GM23338 (cell line): ENCODE measurements at regions not wholly inside any gene's neighbourhood (a gene's known extent, or its start where the extent isn't known, plus 50 kb on each side); places are given as distances from the start of the nearest gene placed in this dataset.

Experiments
- ATAC-seq: fragments of 200-7000 bp; cut with Tn5 transposase; 3 replicates; pipeline ENCODE4 v1.9.1; 2020
- DNase-seq: peaks from one replicate; pipeline ENCODE4 v3.0.0-alpha.2; 2015; ENCODE audit warnings: low spot score
- H2AFZ ChIP-seq: fragments of 200-600 bp; sonication (generic); 2 replicates; pipeline ENCODE4 v1.8.0; 2016; ENCODE audit warnings: antibody characterized with exemption, mild to moderate bottlenecking, moderate library complexity
- H3F3A ChIP-seq: fragments of 200-600 bp; sonication (generic); replicated peaks from 2 replicates; pipeline ENCODE4 v1.8.0; 2017; ENCODE audit warnings: antibody characterized with exemption, mixed run types, low read depth
- H3K27ac ChIP-seq: fragments of 200-600 bp; sonication (generic); 2 replicates; pipeline ENCODE4 v1.6.1; 2016; ENCODE audit warnings: low read depth
- H3K27me3 ChIP-seq: fragments of 200-600 bp; sonication (generic); 2 replicates; pipeline ENCODE4 v1.8.0; 2016; ENCODE audit warnings: mild to moderate bottlenecking, mixed run types, moderate library complexity; ENCODE audit not compliant: insufficient read depth
- H3K36me3 ChIP-seq: fragments of 200-600 bp; sonication (generic); 2 replicates; pipeline ENCODE4 v1.8.0; 2016; ENCODE audit warnings: mild to moderate bottlenecking; ENCODE audit not compliant: insufficient read depth
- H3K4me1 ChIP-seq: fragments of 200-600 bp; sonication (generic); 2 replicates; pipeline ENCODE4 v1.8.0; 2016; ENCODE audit warnings: mild to moderate bottlenecking, moderate library complexity; ENCODE audit not compliant: insufficient read depth
- H3K4me2 ChIP-seq: fragments of 200-600 bp; sonication (generic); 2 replicates; pipeline ENCODE4 v1.7.1; 2017; ENCODE audit warnings: mixed run types
- H3K4me3 ChIP-seq: fragments of 200-600 bp; sonication (generic); 2 replicates; pipeline ENCODE4 v1.6.1; 2016; ENCODE audit warnings: mixed run types
- H3K79me2 ChIP-seq: fragments of 200-600 bp; sonication (generic); replicated peaks from 2 replicates; pipeline ENCODE4 v1.8.0; 2017; ENCODE audit warnings: mild to moderate bottlenecking; ENCODE audit not compliant: insufficient read depth
- H3K9me2 ChIP-seq: fragments of 200-600 bp; sonication (generic); 2 replicates; pipeline ENCODE4 v1.8.0; 2017; ENCODE audit not compliant: insufficient read depth
- H4K20me1 ChIP-seq: fragments of 200-600 bp; sonication (generic); replicated peaks from 2 replicates; pipeline ENCODE4 v1.8.0; 2017; ENCODE audit warnings: mild to moderate bottlenecking; ENCODE audit not compliant: insufficient read depth
- H3K27ac Mint-ChIP-seq: 2 replicates; pipeline ENCODE4 v1.8.0; 2020; ENCODE audit warnings: inconsistent platforms, mild to moderate bottlenecking, moderate library complexity, mixed read lengths
- H3K27me3 Mint-ChIP-seq: 3 replicates; pipeline ENCODE4 v1.8.0; 2022; ENCODE audit warnings: low read depth, mild to moderate bottlenecking, moderate library complexity, mixed read lengths, inconsistent platforms; ENCODE audit not compliant: insufficient read depth, poor library complexity
- H3K36me3 Mint-ChIP-seq: 3 replicates; pipeline ENCODE4 v1.8.0; 2021; ENCODE audit warnings: low read depth, mild to moderate bottlenecking, inconsistent platforms, moderate library complexity, mixed read lengths
- H3K4me1 Mint-ChIP-seq: 3 replicates; pipeline ENCODE4 v1.8.0; 2020; ENCODE audit warnings: mild to moderate bottlenecking, inconsistent platforms, mixed read lengths
- H3K4me3 Mint-ChIP-seq: 3 replicates; pipeline ENCODE4 v1.8.0; 2021; ENCODE audit warnings: moderate library complexity, mild to moderate bottlenecking, inconsistent platforms, mixed read lengths
- H3K9me3 Mint-ChIP-seq: 3 replicates; pipeline ENCODE4 v1.8.0; 2020; ENCODE audit warnings: moderate library complexity, mild to moderate bottlenecking, inconsistent platforms, mixed read lengths
- CREB1 ChIP-seq: fragments of 250-450 bp; sonication (Bioruptor Pico); IDR thresholded peaks from 2 replicates; pipeline ENCODE4 v1.5.0; 2020; ENCODE audit warnings: low read depth, mild to moderate bottlenecking, moderate library complexity
- EZH2 ChIP-seq: fragments of 200-600 bp; sonication (generic); IDR thresholded peaks from one replicate; pipeline ENCODE4 v1.8.0; 2017; ENCODE audit warnings: antibody characterized with exemption, mild to moderate bottlenecking, low read depth; ENCODE audit not compliant: unreplicated experiment
- EZH2phosphoT487 ChIP-seq: fragments of 200-600 bp; sonication (generic); IDR thresholded peaks from one replicate; pipeline ENCODE4 v1.8.1; 2018; ENCODE audit warnings: antibody characterized with exemption; ENCODE audit not compliant: unreplicated experiment
- JUNB ChIP-seq: IDR thresholded peaks from one replicate; pipeline ENCODE4 v1.6.1; 2016; ENCODE audit warnings: antibody characterized with exemption; ENCODE audit not compliant: unreplicated experiment
- NANOG ChIP-seq: IDR thresholded peaks from 2 replicates; pipeline ENCODE4 v1.6.1; 2016; ENCODE audit warnings: antibody characterized with exemption, borderline replicate concordance
- POLR2AphosphoS5 ChIP-seq: IDR thresholded peaks from 2 replicates; pipeline ENCODE4 v1.6.1; 2016; ENCODE audit warnings: antibody characterized with exemption, low read depth
- STAT1 ChIP-seq: IDR thresholded peaks from one replicate; pipeline ENCODE4 v1.6.1; 2016; ENCODE audit warnings: antibody characterized with exemption; ENCODE audit not compliant: unreplicated experiment
- ZNF114 ChIP-seq: fragments of 250-450 bp; sonication (Bioruptor Pico); IDR thresholded peaks from 2 replicates; pipeline ENCODE4 v1.5.0; 2020; ENCODE audit warnings: mild to moderate bottlenecking, moderate library complexity
- ZNF331 ChIP-seq: fragments of 250-450 bp; sonication (Bioruptor Pico); IDR thresholded peaks from 2 replicates; pipeline ENCODE4 v1.5.0; 2020; ENCODE audit warnings: low read depth, mild to moderate bottlenecking, moderate library complexity
- TF ChIP-seq, protein P1 (sequence below): IDR thresholded peaks from 2 replicates; pipeline ENCODE4 v1.6.1; 2016; ENCODE audit warnings: antibody characterized with exemption
- TF ChIP-seq, protein P2 (sequence below): fragments of 250-450 bp; sonication (Bioruptor Pico); IDR thresholded peaks from 2 replicates; pipeline ENCODE4 v1.5.0; 2020; ENCODE audit warnings: mild to moderate bottlenecking, moderate library complexity
- TF ChIP-seq, protein P3 (sequence below): IDR thresholded peaks from one replicate; pipeline ENCODE4 v1.6.1; 2018; ENCODE audit warnings: antibody characterized with exemption; ENCODE audit not compliant: unreplicated experiment
- TF ChIP-seq, protein P4 (sequence below), 2 experiments: fragments of 200-600 bp in 1 of 2; sonication (generic) in 1 of 2; conservative IDR thresholded peaks; 2 replicates each; pipeline versions ENCODE4 v1.5.1 to v1.6.1; 2016 to 2017; ENCODE audit warnings: antibody characterized with exemption in 2 of 2, low read depth in 2 of 2, mild to moderate bottlenecking in 2 of 2, moderate library complexity in 1 of 2

DNA sequence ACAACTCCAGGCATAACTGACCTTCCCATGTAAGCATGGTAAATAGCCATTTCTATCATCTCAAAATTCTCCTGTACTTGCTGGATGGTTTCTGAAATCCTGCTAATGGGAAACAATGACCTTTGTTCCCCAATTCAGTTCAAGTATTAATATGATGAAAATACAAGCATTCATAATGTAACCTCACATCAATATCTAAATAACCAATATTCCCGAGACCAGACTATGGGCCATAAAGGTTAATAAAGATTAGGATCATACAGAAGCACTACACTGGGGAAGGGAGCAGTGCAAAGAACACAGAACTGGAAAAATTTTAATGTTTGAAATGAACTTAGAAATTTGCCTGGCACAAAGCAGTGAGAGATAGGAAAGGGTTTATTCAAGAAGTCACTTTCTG lies 151.3 kb upstream of the SETMAR start:
- peaks cover 70% of the 10 kb centered on the region for H3K9me3 Mint-ChIP-seq
- TF ChIP-seq, protein P1, sequence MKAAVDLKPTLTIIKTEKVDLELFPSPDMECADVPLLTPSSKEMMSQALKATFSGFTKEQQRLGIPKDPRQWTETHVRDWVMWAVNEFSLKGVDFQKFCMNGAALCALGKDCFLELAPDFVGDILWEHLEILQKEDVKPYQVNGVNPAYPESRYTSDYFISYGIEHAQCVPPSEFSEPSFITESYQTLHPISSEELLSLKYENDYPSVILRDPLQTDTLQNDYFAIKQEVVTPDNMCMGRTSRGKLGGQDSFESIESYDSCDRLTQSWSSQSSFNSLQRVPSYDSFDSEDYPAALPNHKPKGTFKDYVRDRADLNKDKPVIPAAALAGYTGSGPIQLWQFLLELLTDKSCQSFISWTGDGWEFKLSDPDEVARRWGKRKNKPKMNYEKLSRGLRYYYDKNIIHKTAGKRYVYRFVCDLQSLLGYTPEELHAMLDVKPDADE = no peak
- TF ChIP-seq EZH2phosphoT487 = no peak
- TF ChIP-seq JUNB = no peak
- no peak for TF ChIP-seq CREB1 (CRISPR knock-in tag)
- no peak for TF ChIP-seq POLR2AphosphoS5
- TF ChIP-seq, protein P2, sequence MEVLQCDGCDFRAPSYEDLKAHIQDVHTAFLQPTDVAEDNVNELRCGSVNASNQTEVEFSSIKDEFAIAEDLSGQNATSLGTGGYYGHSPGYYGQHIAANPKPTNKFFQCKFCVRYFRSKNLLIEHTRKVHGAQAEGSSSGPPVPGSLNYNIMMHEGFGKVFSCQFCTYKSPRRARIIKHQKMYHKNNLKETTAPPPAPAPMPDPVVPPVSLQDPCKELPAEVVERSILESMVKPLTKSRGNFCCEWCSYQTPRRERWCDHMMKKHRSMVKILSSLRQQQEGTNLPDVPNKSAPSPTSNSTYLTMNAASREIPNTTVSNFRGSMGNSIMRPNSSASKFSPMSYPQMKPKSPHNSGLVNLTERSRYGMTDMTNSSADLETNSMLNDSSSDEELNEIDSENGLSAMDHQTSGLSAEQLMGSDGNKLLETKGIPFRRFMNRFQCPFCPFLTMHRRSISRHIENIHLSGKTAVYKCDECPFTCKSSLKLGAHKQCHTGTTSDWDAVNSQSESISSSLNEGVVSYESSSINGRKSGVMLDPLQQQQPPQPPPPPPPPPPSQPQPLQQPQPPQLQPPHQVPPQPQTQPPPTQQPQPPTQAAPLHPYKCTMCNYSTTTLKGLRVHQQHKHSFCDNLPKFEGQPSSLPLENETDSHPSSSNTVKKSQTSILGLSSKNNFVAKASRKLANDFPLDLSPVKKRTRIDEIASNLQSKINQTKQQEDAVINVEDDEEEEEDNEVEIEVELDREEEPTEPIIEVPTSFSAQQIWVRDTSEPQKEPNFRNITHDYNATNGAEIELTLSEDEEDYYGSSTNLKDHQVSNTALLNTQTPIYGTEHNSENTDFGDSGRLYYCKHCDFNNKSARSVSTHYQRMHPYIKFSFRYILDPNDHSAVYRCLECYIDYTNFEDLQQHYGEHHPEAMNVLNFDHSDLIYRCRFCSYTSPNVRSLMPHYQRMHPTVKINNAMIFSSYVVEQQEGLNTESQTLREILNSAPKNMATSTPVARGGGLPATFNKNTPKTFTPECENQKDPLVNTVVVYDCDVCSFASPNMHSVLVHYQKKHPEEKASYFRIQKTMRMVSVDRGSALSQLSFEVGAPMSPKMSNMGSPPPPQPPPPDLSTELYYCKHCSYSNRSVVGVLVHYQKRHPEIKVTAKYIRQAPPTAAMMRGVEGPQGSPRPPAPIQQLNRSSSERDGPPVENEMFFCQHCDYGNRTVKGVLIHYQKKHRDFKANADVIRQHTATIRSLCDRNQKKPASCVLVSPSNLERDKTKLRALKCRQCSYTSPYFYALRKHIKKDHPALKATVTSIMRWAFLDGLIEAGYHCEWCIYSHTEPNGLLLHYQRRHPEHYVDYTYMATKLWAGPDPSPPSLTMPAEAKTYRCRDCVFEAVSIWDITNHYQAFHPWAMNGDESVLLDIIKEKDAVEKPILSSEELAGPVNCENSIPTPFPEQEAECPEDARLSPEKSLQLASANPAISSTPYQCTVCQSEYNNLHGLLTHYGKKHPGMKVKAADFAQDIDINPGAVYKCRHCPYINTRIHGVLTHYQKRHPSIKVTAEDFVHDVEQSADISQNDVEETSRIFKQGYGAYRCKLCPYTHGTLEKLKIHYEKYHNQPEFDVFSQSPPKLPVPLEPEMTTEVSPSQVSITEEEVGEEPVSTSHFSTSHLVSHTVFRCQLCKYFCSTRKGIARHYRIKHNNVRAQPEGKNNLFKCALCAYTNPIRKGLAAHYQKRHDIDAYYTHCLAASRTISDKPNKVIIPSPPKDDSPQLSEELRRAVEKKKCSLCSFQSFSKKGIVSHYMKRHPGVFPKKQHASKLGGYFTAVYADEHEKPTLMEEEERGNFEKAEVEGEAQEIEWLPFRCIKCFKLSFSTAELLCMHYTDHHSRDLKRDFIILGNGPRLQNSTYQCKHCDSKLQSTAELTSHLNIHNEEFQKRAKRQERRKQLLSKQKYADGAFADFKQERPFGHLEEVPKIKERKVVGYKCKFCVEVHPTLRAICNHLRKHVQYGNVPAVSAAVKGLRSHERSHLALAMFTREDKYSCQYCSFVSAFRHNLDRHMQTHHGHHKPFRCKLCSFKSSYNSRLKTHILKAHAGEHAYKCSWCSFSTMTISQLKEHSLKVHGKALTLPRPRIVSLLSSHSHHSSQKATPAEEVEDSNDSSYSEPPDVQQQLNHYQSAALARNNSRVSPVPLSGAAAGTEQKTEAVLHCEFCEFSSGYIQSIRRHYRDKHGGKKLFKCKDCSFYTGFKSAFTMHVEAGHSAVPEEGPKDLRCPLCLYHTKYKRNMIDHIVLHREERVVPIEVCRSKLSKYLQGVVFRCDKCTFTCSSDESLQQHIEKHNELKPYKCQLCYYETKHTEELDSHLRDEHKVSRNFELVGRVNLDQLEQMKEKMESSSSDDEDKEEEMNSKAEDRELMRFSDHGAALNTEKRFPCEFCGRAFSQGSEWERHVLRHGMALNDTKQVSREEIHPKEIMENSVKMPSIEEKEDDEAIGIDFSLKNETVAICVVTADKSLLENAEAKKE (CRISPR knock-in tag) = no peak
- no peak for TF ChIP-seq ZNF331
- TF ChIP-seq NANOG = no peak
- TF ChIP-seq, protein P3, sequence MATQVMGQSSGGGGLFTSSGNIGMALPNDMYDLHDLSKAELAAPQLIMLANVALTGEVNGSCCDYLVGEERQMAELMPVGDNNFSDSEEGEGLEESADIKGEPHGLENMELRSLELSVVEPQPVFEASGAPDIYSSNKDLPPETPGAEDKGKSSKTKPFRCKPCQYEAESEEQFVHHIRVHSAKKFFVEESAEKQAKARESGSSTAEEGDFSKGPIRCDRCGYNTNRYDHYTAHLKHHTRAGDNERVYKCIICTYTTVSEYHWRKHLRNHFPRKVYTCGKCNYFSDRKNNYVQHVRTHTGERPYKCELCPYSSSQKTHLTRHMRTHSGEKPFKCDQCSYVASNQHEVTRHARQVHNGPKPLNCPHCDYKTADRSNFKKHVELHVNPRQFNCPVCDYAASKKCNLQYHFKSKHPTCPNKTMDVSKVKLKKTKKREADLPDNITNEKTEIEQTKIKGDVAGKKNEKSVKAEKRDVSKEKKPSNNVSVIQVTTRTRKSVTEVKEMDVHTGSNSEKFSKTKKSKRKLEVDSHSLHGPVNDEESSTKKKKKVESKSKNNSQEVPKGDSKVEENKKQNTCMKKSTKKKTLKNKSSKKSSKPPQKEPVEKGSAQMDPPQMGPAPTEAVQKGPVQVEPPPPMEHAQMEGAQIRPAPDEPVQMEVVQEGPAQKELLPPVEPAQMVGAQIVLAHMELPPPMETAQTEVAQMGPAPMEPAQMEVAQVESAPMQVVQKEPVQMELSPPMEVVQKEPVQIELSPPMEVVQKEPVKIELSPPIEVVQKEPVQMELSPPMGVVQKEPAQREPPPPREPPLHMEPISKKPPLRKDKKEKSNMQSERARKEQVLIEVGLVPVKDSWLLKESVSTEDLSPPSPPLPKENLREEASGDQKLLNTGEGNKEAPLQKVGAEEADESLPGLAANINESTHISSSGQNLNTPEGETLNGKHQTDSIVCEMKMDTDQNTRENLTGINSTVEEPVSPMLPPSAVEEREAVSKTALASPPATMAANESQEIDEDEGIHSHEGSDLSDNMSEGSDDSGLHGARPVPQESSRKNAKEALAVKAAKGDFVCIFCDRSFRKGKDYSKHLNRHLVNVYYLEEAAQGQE = no peak
- no peak for TF ChIP-seq EZH2
- TF ChIP-seq ZNF114 (CRISPR knock-in tag) = no peak
- no peak for TF ChIP-seq STAT1
- TF ChIP-seq, protein P4, sequence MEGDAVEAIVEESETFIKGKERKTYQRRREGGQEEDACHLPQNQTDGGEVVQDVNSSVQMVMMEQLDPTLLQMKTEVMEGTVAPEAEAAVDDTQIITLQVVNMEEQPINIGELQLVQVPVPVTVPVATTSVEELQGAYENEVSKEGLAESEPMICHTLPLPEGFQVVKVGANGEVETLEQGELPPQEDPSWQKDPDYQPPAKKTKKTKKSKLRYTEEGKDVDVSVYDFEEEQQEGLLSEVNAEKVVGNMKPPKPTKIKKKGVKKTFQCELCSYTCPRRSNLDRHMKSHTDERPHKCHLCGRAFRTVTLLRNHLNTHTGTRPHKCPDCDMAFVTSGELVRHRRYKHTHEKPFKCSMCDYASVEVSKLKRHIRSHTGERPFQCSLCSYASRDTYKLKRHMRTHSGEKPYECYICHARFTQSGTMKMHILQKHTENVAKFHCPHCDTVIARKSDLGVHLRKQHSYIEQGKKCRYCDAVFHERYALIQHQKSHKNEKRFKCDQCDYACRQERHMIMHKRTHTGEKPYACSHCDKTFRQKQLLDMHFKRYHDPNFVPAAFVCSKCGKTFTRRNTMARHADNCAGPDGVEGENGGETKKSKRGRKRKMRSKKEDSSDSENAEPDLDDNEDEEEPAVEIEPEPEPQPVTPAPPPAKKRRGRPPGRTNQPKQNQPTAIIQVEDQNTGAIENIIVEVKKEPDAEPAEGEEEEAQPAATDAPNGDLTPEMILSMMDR (conservative IDR thresholded peaks at IDR 0.05; ENCODE audit: low read depth in 2 of 2) = no peak
- no peak overlapping the region for H3K4me2 ChIP-seq
- no peak for ATAC-seq
- no peak for DNase-seq
- no peaks in the 10 kb centered on the region for H3K27me3 ChIP-seq
- H3K4me3 Mint-ChIP-seq = no peak overlapping the region
- H2AFZ ChIP-seq = no peak overlapping the region
- H3K4me1 ChIP-seq = no peaks in the 10 kb centered on the region
- H3K4me1 Mint-ChIP-seq = no peaks in the 10 kb centered on the region
- H3K36me3 Mint-ChIP-seq = no peaks in the 10 kb centered on the region
- no peaks in the 10 kb centered on the region for H3F3A ChIP-seq
- H3K36me3 ChIP-seq = no peaks in the 10 kb centered on the region
- no peaks in the 10 kb centered on the region for H3K9me2 ChIP-seq
- no peaks in the 10 kb centered on the region for H3K27me3 Mint-ChIP-seq
- H3K27ac ChIP-seq = no peak overlapping the region
- H3K4me3 ChIP-seq = no peak overlapping the region
- no peaks in the 10 kb centered on the region for H4K20me1 ChIP-seq
- no peak overlapping the region for H3K27ac Mint-ChIP-seq
- H3K79me2 ChIP-seq = no peaks in the 10 kb centered on the region
